ENCODE measurements at regions not wholly inside any gene's neighbourhood (a gene's known extent, or its start where the extent isn't known, plus 50 kb on each side); places are given as distances from the start of the nearest gene placed in this dataset.
A peak's percentile ranks its signal among the peaks of the same experiment; 100 is the strongest.

DNA sequence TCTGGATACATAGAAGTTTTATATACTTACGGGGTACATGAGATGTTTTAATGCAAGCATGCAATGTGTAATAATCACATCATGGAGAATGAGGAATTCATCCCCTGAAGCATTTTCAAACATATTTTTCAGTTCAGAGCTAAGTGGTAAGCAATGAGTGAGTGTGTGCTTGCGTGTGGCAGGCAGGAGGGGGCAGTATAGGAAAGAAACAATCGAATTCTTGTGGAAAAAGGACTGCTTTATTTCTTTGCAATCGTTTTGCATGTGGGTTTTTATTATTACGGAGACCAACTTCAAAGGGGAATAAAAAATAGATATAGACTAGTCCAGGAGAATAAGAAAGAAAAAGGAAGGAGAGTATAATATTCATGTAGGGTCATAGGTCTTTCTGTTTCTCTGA is 271.6 kb downstream of the CHL1 start:
- no peak for TF ChIP-seq POLR2A (IDR thresholded peaks at IDR 0.05; ENCODE audit: extremely low read depth, insufficient read length)
- TF ChIP-seq, protein P1, sequence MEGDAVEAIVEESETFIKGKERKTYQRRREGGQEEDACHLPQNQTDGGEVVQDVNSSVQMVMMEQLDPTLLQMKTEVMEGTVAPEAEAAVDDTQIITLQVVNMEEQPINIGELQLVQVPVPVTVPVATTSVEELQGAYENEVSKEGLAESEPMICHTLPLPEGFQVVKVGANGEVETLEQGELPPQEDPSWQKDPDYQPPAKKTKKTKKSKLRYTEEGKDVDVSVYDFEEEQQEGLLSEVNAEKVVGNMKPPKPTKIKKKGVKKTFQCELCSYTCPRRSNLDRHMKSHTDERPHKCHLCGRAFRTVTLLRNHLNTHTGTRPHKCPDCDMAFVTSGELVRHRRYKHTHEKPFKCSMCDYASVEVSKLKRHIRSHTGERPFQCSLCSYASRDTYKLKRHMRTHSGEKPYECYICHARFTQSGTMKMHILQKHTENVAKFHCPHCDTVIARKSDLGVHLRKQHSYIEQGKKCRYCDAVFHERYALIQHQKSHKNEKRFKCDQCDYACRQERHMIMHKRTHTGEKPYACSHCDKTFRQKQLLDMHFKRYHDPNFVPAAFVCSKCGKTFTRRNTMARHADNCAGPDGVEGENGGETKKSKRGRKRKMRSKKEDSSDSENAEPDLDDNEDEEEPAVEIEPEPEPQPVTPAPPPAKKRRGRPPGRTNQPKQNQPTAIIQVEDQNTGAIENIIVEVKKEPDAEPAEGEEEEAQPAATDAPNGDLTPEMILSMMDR (IDR thresholded peaks at IDR 0.05; ENCODE audit: low read depth, low read length) = peak; percentile 62
- TF ChIP-seq, protein P2, sequence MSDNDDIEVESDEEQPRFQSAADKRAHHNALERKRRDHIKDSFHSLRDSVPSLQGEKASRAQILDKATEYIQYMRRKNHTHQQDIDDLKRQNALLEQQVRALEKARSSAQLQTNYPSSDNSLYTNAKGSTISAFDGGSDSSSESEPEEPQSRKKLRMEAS (IDR thresholded peaks at IDR 0.05; ENCODE audit: low read depth, low read length) = no peak
